HL-60 (cell line): ENCODE measurements at regions not wholly inside any gene's neighbourhood (a gene's known extent, or its start where the extent isn't known, plus 50 kb on each side); places are given as distances from the start of the nearest gene placed in this dataset.
"Not testable (repeated sequence)": the region's sequence is repeated elsewhere in the genome, so short reads cannot be mapped to it uniquely, and the experiment has no call there.

Experiments
- DNase-seq, 2 experiments: peaks; one replicate each; pipeline ENCODE4 v3.0.0-alpha.2; 2010 to 2020; ENCODE audit warnings: low read depth in 1 of 2, low spot score in 1 of 2
- H3K27ac ChIP-seq: fragments of 250-450 bp; sonication (Bioruptor Pico); replicated peaks from 2 replicates; pipeline ENCODE4 v1.5.1; 2020; ENCODE audit warnings: mild to moderate bottlenecking, moderate library complexity
- H3K27me3 ChIP-seq: fragments of 250-450 bp; sonication (Bioruptor Pico); 2 replicates; pipeline ENCODE4 v1.5.1; 2021; ENCODE audit warnings: mild to moderate bottlenecking, moderate library complexity; ENCODE audit not compliant: insufficient read depth, poor library complexity, severe bottlenecking
- H3K4me3 ChIP-seq: replicated peaks from 2 replicates; pipeline ENCODE4 v1.5.1; 2011; ENCODE audit warnings: mild to moderate bottlenecking, control low read depth, low read length; ENCODE audit not compliant: insufficient read depth
- GABPA ChIP-seq: IDR thresholded peaks from 2 replicates; pipeline ENCODE4 v1.6.1; 2012; ENCODE audit warnings: low read depth
- POLR2AphosphoS5 ChIP-seq: IDR thresholded peaks from 2 replicates; pipeline ENCODE4 v1.6.1; 2012; ENCODE audit warnings: low read depth
- REST ChIP-seq: IDR thresholded peaks from 2 replicates; pipeline ENCODE4 v1.6.1; 2012; ENCODE audit warnings: low read depth; ENCODE audit not compliant: insufficient replicate concordance
- SPI1 ChIP-seq: IDR thresholded peaks from 2 replicates; pipeline ENCODE4 v1.6.1; 2012; ENCODE audit warnings: low read depth, mild to moderate bottlenecking, borderline replicate concordance
- TF ChIP-seq, protein P1 (sequence below): IDR thresholded peaks from one replicate; pipeline ENCODE4 v1.5.1; 2011; ENCODE audit warnings: low read length, control low read depth, inconsistent platforms; ENCODE audit not compliant: insufficient read depth

DNA sequence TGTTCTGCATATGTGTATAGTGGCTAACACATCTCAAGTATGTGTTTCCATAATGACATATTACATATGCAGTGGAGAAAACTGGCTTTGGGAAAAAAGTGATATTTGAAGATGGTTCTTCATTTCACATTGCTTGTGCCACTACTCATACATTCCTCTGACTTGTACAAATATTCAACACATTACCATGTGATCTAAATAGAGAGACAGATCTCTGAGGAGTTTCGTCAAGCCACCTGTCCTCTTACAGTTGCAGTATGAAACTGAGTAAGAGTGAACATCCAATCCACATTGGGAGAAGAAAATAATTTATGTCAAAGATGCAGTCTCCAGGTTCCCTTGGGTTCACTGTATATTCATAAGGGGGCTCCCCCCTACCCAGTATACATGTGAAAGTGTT, 123.9 kb downstream of the KDR start:
- DNase-seq, result no peak
- Histone ChIP-seq H3K27ac (no peak overlapping the region), H3K27me3 (no peaks in the 10 kb centered on the region), H3K4me3 (no peak overlapping the region)
- TF ChIP-seq SPI1, result no peak
- TF ChIP-seq, protein P1, sequence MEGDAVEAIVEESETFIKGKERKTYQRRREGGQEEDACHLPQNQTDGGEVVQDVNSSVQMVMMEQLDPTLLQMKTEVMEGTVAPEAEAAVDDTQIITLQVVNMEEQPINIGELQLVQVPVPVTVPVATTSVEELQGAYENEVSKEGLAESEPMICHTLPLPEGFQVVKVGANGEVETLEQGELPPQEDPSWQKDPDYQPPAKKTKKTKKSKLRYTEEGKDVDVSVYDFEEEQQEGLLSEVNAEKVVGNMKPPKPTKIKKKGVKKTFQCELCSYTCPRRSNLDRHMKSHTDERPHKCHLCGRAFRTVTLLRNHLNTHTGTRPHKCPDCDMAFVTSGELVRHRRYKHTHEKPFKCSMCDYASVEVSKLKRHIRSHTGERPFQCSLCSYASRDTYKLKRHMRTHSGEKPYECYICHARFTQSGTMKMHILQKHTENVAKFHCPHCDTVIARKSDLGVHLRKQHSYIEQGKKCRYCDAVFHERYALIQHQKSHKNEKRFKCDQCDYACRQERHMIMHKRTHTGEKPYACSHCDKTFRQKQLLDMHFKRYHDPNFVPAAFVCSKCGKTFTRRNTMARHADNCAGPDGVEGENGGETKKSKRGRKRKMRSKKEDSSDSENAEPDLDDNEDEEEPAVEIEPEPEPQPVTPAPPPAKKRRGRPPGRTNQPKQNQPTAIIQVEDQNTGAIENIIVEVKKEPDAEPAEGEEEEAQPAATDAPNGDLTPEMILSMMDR, result no peak
- no peak for TF ChIP-seq POLR2AphosphoS5
- no peak for TF ChIP-seq GABPA
- no peak for TF ChIP-seq REST

DNA sequence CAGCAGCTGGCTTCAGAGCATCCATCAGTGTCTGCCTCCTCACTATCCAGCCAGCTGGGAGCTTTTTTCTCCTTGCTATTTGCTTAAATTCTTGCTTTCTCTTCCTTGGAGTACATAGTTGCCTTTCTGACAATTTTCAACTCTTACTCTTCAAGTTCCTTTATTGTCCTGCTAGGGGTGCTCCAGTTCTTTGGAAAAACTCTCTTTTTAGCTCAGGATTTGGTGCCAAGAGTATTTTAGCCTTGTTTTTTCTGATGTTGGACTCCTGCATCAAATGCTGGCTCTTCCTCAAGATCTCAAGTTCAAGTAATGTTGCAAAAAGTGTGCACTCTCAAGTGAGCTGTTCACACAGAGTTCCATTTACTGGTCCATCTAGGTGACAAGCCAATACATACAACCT, 126.4 kb downstream of the KDR start:
- H3K4me3 ChIP-seq, result no peak overlapping the region
- TF ChIP-seq, protein P1, result no peak
- TF ChIP-seq POLR2AphosphoS5 (no peak), SPI1 (no peak), GABPA (no peak), REST (no peak)
- H3K27ac ChIP-seq, result no peak overlapping the region
- no peak for DNase-seq
- no peaks in the 10 kb centered on the region for H3K27me3 ChIP-seq

DNA sequence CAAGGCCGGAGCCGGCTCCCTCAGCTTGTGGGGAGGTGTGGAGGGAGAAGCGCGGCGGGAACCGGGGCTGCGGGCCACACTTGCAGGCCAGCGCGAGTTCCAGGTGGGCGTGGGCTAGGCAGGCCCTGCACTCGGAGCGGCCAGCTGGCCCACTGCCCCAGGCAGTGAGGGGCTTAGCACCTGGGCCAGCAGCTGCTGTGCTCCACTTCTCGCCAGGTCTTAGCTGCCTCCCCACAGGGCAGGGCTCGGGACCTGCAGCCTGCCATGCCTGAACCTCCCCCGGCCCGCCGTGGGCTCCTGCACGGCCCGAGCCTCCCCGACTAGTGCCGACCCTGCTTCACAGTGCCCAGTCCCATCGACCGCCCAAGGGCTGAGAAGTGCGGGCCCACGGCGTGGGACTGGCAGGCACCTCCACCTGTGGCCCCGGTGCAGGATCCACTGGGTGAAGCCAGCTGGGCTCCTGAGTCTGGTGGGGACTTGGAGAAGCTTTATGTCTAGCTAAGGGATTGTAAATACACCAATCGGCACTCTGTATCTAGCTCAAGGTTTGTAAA, 131.8 kb downstream of the KDR start:
- DNase-seq, H3K4me3 ChIP-seq, H3K27me3 ChIP-seq, H3K27ac ChIP-seq: not testable (repeated sequence)

DNA sequence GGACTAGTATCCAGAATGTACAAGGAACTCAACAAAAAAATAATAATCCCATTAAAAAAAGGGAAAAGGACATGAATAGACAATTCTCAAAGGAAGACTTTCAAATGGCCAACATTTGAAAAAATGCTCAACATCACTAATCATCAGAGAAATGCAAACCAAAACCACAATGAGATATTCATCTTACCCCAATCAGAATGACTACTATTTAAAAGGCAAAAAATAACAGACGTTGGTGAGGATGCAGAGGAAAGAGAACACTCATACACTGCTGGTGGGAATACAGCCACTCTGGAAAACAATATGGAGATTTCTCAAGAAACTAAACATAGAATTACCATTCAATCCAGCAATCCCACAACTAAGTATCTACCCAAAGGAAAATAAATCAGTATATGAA, 133.1 kb downstream of the KDR start:
- DNase-seq, result no peak
- Histone ChIP-seq H3K4me3 (no peak overlapping the region), H3K27me3 (no peaks in the 10 kb centered on the region), H3K27ac (no peak overlapping the region)
- no peak for TF ChIP-seq POLR2AphosphoS5
- TF ChIP-seq, protein P1, result no peak
- no peak for TF ChIP-seq SPI1
- TF ChIP-seq REST, result no peak
- TF ChIP-seq GABPA, result no peak
